ENCODE measurements at regions not wholly inside any gene's neighbourhood (a gene's known extent, or its start where the extent isn't known, plus 50 kb on each side); places are given as distances from the start of the nearest gene placed in this dataset.
A peak's percentile ranks its signal among the peaks of the same experiment; 100 is the strongest.

DNA sequence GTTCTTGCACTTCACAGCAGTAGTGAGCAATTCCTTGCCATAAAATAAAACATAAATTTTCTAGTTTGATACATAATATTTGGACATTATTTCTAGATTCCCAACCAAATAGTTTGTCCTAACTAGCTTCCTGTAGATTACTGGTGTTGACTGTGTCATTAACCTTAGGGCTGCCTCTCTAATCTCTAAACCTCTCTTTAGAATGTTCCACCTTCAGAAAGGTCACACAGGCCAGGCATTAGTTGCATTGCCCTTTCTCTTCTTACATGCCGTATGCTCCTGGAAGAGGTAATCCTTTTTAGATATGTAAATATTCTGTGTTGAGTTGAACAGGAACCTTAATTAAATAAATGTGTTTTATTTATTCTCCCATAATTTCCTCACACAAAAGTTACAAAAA, 904.9 kb upstream of the CNTN5 start:
- DNase-seq (ENCODE audit: low read depth), result no peak

DNA sequence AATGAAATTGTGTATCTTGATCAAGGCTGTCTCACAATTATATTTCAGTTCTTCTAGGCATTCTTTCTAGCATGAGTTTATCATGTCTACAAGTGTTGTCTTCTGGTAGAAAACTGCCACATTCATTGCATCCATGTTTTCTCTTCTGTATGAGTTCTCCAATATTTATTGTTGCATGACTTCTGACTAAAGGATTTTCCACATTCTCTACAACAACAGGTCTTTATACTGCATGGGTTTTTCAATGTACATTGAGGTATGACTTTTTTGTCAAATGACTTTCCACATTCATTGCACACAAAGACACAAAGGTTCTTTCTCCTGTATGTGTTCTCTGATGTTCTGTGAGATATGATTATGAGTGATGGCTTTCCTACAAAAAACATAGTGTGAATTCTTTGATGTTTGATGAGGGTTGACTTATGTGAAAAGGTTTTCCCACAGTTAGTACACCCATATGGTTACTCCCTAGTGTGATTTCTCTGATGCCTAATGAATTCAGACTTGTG, 890.6 kb upstream of the CNTN5 start:
- DNase-seq (ENCODE audit: low read depth), result no peak

DNA sequence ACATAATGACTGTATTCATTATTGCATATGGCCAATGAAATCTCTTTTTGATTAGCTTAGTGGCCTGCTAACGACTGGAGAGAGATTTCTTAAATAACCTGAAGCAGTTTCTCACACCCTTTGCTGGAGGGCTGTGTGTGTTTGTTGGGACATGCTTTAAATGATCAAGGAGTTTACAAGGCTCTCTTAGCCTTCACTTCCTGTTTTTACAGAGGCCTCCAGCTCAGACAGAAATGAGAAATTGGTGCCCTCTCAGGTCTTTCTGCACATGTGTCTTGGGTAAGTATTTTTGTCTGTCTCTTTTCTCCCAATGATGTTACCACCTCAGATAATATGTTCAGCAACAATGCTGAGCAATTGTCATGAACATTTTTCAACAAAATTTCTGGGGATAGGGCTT, 884.4 kb upstream of the CNTN5 start:
- DNase-seq (ENCODE audit: low read depth), result no peak

DNA sequence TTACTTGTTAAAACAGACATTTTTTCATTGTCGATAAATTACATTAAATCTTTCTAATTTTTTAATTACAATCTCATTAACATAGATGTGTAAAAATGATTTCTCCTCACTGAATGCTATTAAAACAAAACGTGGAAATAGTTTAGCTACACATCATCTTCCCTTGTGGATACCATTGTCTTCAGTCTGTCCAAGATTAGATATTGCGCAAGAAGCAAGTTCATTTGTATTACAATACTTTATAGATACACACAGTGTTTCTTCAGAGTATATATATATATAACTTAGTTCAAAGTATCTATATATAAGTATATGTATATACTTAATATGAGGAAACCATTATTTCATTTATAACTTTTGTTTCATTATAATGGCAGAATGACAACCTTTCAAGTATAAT, 883.3 kb upstream of the CNTN5 start:
- no peak for DNase-seq (ENCODE audit: low read depth)

DNA sequence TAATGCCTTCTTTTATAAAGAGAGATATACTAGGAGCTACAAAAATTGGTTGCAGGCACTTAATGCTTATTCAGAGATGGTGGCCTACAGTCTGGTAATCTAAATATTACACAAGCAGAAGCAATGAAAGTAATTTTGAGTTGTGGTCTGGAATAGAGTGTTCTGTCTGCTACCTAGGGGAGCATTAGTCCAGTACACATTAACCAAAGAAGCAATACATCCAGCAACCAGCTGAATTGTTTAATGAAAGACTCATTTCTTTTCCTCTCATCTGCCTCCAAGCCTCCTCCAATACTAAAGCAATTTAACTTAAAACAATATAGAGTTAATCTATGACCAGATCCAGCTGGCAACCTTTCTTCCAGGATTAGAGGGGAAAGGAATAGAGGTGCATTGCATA, 877.1 kb upstream of the CNTN5 start:
- DNase-seq (ENCODE audit: low read depth), result no peak

DNA sequence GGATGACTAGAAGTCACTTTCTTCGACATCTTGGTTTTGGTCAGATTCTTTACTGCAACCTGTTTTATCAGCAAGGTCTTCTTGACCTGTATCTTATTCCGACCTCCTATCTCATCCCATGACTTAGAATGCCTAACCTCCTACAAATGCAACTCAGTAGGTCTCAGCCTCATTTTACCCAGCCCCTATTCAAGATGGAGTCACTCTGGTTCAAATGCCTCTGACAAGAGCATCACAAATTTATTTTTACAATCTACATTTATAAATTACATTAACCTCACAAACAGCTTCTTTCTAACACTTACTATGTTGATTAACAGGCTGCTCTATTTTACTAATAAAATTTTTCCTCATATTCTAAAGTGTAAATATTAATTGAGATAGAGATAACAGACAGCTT, 867.0 kb upstream of the CNTN5 start:
- DNase-seq (ENCODE audit: low read depth), result no peak

DNA sequence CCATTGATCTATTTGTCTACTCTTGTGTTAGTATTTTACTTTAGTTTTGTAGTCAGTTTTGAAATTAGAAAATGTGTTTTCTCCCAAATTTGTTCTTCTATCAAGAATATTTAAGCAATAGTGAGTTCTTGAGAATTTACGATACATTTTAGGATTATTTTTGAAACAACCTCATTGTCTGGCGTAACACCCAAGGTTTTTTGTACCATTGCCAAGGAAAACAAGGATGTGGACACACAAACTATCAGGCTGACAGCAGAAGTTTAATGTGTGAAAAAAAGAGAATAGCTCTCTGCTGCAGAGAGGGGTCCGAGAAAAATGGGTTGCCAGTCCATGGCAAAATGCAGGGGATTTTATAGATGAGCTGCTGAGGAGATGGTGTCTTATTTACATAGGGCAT, 865.1 kb upstream of the CNTN5 start:
- DNase-seq (ENCODE audit: low read depth), result no peak

DNA sequence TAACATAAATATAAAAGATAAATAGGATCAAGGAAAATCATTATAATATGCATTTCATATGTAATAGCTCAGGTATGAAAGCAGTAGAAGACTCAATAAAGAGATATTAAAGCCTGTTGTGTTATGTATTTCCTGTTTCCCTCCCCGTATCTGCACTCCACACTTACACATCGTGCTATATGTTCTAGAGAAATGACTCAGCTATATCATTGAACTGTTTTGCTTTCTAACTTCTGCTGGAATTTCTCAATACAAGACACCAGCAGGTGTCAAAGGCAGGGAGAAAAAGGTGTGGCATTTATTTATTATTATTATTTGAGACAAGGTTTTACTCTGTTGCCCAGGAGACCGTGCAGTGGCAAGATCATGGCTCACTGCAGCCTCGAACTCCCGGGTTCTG, 842.8 kb upstream of the CNTN5 start:
- no peak for DNase-seq (ENCODE audit: low read depth)

DNA sequence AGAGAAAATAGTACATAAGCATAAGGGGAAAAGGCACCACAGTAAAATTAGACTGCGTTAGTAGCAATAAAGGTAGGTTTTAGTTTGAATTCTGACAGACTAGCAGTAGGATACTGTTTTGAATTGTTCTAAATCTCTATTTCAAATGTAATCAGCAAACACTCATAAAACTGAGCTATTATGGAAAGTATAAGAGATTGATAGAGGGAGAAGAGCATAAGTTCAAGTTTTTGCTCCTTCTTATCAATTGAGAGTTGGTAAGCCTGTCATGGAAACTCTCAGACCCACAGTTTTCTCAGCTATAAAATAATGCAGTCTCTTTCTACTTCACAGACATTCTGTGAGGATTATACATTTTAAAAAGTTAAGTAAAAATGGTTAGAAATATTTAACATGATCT, 840.2 kb upstream of the CNTN5 start:
- DNase-seq (ENCODE audit: low read depth), result no peak

DNA sequence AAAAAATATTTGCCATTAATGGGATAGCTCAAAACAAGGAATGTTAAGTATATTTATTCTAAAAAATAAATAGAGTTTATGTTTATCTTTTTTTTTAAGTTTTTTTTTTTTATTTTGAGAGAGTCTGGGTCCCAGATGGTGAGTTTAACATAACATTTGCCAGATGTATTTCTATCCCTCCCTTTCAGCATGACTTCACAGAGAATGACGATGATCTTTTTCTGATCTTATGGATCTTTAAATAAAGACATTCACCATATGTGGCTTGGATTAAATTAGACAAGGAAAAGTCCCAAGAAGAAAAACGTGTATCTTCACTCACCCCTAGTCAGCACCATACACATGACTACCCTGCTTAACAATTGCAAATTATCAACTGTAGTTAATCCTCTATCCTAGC, 839.8 kb upstream of the CNTN5 start:
- no peak for DNase-seq (ENCODE audit: low read depth)

DNA sequence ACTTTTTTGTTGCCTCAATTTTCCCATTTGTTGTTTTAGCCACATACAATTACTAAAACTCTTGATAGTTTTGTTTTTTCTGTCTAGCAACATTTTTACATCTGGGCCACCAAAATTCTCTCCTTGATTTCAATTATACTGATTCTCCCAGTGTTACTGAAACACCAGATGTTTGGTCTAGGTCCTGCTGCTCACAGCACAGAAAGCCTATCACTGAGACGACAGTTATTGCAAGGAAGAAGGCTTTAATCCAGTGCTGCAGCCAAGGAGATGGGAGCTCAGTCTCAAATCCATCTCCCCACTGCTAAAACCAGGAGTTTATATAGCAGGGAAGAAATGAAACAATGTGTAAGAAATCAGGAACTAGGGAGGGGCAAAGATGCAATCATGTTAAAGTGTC, 837.7 kb upstream of the CNTN5 start:
- DNase-seq (ENCODE audit: low read depth), result no peak

DNA sequence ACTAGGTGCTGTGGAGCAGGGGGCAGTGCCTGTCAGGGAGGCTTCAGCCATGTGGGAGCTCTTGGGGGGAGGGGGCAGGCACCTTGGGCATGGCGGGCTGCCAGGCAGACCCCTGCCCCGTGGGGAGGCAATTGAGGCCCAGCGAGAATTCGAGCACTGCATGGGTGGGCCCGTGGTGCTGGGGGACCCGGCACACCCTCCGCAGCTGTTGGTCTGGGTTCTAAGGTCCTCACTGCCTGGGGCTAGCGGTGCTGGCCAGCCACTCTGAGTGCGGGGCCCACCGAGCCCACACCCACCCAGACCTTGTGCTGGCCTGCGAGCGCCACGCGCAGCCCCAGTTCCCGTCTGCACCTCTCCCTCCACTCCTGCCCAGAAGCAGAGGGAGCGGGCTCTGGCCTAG, 835.5 kb upstream of the CNTN5 start:
- DNase-seq (ENCODE audit: low read depth), result no peak

DNA sequence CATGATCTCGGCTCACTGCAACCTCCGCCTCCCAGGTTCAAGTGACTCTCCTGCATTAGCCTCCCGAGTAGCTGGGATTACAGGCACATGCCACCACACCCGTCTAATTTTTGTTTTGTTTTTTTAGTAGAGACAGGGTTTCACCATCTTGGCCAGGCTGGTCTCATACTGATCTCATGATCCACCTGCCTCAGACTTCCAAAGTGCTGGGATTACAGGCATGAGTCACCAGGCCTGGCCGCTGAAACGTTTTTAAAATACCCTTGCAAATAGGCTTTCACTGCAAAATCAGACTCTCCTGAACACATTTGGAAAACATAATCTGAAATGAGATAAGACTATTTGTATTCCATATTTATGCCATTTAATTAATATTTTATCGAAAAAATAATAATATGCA, 826.1 kb upstream of the CNTN5 start:
- DNase-seq (ENCODE audit: low read depth), result no peak

DNA sequence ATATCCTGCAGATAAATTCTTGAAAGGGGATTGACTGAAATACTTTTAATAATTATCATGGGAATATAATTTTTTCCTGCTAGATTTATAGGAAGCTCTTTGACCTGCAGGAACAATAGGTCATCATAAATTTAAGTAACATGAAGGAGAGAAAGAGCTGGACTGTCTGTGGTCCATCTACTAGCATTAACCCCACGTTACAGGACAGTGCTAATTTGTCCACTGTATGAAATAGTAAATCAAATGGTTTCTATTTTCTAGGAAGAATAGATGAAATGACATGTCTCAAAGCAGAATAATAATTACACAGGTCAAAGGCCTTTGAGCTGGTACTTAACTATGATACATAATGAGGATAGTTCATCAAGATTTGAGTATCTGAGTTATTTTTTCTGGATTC, 825.4 kb upstream of the CNTN5 start:
- no peak for DNase-seq (ENCODE audit: low read depth)

DNA sequence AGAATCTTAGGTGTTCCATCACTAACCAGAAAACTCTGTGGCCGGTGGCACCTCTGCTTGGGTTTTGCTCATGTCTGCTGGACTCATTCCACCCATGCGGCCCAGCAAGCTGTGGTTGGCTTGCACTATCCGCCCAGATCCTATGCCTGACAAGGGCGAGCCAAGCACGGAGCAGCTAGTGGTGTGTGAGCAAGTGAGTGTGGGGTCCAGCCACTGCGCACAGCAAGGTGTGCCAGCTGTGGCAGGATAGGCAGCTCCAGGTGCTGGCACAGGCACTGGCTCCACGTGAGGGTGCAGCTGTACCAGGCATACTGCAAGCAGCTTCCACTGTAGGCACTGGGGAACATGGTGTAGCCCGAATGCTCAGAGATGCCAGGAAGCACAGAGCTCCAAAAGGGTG, 813.7 kb upstream of the CNTN5 start:
- no peak for DNase-seq (ENCODE audit: low read depth)

DNA sequence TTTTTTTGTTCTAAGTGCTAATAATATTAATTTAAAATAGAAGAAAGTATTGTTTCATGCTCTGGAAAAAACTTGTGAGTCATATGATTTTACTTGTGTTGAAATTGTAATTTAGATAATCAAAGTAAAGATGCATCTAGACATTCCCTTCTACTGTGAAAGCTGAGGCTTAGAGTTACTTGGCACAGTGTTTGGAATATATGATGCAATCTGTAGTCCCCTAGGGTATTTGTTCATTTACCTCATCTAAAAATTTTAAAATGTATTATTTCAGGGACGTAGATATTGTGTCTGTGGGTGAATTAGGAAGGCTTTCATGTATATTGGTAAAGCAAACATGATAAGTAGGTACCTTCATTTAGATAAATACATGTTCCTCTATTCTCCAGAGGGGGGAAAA, 793.5 kb upstream of the CNTN5 start:
- DNase-seq (ENCODE audit: low read depth), result peak; percentile 31

DNA sequence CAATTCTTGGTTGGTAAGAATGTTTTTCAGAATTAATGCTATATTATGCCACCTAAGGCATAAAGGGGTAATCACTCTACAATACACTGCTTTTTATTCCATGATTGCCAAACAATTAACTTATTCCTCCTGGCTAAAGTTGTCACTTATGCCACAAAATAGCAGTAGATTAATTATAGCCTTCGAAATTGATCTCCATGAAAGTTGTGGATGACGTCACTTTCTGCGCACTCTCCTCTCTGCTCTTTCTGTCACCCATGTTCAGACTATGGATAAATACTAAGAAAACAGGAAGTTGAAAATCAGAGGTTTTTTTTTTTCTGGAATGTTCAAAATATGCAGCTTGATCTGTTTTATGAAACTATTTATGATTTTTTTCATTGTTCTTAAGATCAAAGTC, 790.1 kb upstream of the CNTN5 start:
- no peak for DNase-seq (ENCODE audit: low read depth)

DNA sequence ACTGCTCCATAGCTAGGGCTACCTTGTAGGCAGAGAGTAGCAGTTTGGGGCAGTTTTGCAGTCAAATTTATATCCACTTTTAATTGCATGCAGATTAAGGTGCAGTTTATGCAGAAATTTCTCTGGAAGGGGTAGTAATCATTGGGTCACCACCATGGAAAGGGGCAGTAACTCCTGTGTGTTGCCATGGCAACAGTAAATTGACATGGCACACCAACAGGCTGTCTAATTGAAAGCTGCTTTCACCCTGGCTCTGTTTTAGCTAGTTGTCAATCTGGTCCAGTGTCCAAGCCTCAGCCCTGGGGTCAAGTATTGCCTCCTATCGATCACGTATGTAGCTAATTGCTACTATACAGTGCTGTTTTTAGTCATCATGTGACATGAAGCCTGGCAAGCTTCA, 786.1 kb upstream of the CNTN5 start:
- DNase-seq (ENCODE audit: low read depth), result no peak

DNA sequence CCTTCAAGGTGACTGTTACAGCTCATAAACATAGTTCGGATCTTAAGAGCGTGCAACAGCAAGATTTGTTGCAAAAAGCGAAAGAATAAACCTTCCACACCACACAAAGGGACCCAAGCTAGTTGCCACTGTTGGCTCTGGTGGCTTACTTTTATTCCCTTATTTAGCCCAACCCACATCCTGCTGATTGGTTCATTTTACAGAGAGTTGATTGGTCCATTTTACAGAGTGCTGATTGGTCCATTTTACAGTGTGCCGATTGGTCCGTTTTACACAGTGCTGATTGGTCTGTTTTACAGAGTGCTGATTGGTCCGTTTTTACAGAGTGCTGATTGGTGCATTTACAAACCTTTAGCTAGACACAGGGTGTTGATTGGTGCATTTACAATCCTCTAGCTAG, 776.9 kb upstream of the CNTN5 start:
- no peak for DNase-seq (ENCODE audit: low read depth)

DNA sequence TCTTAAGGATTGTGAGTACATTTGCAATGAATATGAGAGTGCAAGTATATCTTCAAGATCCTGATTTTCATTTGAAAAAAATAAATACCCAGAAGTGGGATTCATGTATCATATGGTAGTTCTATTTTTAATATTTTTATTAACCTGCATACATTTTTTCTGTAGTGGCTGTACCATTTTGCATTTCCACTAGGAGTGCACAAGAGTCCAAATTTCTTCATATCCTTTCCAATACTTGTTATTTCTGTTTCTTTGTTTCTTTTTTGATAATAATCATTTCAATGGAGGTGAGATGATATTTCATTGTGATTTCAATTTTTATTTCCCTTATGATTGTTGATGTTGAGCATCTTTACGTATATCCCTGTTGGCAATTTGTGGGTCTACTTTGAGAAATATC, 759.8 kb upstream of the CNTN5 start:
- no peak for DNase-seq (ENCODE audit: low read depth)

DNA sequence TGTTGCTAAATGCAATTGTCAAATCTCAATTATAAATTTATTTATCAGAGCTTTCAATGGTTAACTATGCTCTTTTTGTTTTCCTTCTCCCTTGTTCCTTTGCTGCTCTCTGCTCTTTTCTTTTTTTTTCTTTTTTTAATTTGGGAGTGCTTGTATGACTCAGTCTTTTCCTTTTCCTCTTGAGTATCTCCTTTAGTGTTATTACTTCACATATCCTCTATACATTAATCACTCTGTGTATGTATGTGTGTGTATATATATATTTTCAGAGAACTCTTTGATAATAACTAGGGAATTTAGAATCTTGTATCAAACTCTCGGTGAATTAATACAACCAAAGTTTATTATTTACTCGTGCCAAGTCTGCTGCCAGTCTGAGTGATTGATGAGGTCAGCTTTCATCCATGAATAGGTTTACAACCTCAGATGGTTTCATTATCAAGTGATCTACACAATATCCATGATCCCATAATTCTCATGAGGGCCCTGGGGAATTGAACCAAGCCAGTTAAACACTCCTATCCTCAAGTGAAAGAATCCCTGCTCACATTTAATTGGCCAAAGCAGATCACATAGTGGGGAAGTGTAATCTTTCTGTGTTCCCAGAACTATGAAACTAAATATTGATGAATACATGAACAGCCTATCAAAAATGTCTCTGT, 743.4 kb upstream of the CNTN5 start:
- no peak for DNase-seq (ENCODE audit: low read depth)

DNA sequence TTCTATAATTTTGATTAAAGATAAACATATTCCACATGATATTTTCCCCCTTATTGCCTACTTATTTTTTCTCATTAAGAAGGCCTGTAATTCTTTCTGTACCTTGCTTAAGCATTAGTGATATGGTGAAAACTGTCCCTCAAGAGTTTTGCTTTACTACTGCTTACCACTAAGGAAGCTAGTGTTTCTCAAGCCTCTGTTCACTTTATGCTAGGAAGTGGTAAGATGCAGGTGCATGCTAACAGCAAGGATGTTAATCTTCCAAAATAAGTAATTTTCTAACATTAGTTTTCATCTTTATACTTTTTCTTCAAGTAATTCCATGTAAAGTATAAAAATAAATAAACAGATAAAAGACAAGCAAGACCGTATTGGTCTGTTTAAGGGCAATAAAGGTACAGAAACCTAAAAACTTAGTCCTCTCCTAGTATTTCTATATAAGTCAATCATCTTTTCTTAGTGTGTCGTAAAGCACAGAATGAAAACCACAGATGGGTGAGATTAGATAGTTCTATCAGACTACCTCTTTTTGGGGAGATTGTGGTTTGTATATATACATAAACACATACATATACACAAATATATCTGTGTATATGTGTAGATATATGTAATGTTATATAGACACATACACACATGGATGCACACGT, 731.0 kb upstream of the CNTN5 start:
- no peak for DNase-seq (ENCODE audit: low read depth)

DNA sequence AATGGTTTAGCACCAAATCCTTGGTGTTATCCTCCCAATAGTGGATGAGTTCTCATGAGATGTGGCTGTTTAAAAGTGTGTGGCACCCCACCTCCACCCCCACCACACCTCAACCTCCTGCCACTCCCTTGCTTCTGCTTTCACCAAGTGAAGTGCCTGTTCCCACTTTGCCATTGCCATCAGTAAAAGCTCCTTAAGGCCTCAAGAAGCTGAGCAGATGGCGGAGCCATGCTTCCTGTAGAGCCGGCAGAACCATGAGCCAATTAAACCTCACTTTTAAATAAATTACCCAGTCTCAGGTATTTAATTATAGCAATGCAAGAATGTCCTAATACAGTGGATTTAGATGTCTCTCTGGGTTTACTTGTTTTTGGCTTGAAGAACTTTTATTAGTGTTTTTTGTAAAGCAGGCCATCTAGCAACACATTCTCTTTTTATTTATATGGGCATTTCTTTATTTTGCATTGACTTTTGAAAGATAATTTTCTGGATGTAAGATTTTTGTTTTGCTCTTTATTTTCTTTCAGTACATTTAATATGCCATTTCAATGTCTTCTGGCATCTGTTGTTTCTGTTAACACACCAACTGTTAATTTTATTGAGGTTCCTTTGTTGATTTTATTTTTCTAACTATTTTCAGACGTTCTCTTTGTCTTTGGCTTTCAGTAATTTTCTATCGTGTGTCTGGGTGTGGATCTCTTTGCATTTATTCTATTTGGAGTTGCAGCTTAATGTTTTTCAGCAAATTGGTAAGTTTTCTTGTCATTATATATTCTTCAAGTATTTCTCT, 724.5 kb upstream of the CNTN5 start:
- DNase-seq (ENCODE audit: low read depth), result no peak
